HG02973 (cell line): ENCODE measurements at regions not wholly inside any gene's neighbourhood (a gene's known extent, or its start where the extent isn't known, plus 50 kb on each side); places are given as distances from the start of the nearest gene placed in this dataset.

ENCODE experiments used
- ATAC-seq: cut with Tn5 transposase; IDR thresholded peaks from one replicate; pipeline ENCODE4 v1.9.1; 2021; ENCODE audit warnings: moderate library complexity; ENCODE audit not compliant: unreplicated experiment

DNA sequence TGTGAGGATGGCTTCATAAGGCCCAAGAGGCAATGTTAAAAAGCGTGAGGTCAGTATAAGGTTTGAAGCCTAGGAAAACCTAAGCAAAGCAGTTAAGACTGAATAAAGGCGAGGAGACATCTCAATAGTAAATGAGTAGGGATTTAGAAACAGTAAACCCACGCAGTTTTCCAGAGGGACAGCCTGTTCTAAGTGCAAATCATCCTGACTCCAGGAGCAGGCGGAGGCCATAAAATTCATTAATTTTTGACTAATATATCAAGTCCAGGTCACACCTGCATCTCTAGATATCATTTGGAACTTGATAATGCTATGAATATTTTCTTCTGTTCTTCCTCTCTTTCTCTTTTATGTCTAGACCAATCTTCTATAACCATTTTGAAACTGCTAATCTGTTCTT, 597.0 kb upstream of the RGS18 start:
- ATAC-seq, result no peak

GRCh38 chr1:191564275-191564674, 594.0 kb upstream of the RGS18 start:
- no peak for ATAC-seq

GRCh38 chr1:191572479-191572878, 585.8 kb upstream of the RGS18 start:
- ATAC-seq, result no peak

DNA sequence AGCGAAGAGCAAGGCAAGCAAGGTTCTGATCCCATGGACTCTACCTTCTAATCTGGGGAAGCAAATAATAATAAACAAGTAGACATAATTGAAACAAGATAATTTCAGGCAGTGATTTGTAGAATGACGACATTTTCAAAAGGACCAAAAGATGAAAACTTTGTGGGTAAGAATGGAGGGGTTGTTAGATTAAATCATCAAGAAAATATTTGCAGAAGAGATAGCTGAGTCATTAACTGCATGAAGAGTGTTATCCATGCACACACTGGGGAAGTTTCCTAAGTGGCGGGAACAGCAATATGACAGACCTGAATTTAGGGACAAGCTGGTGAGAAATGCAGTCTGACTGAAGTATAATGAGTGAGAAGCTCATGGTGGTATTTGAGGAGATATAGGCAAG, 583.1 kb upstream of the RGS18 start:
- ATAC-seq, result no peak

DNA sequence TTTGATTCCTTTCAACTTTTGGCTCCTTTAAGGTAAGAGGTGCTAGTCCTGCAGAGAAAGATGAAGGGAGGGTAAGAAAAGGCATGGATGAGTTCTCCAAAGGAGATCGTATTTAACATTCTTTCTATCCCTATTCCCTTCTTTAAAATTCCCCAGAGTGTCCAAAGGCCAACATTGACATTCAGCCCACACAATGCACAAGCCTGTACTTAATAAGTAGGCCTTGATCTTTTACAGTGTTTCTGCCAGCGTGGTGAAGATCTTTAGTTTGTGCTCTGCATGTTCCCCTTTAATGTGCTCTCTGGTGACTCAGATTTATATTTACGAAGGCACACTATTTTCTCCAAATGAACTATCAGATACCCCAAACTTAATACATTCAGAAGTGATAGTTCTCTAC, 582.5 kb upstream of the RGS18 start:
- ATAC-seq, result no peak

- no peak for ATAC-seq
These were observed 581.0 kb upstream of the RGS18 start for GRCh38 chr1:191577213-191577612.

GRCh38 chr1:191578281-191578680, 580.0 kb upstream of the RGS18 start:
- ATAC-seq, result no peak

DNA sequence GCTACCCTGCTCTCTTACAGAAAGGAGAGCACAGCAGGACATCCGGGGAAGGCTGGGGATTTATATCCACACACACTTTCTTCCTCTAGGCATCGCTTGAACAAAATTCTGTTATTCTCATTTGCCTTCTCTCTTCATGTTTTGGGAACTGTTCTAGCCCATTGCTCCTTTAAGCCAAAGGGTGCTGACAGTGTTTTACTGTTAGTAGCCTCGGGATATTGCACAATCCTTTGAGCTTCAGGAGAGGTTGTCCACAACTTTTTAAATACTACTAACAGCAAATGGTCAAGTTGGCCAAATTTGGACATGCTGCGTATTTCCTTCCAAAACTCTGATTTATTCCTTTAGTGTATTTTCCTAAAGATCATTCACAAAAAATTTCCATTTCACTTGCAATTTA, 579.2 kb upstream of the RGS18 start:
- no peak for ATAC-seq

- peak; percentile 84 for ATAC-seq
These were observed 576.1 kb upstream of the RGS18 start for GRCh38 chr1:191582169-191582568.

- no peak for ATAC-seq
These were observed 573.2 kb upstream of the RGS18 start for GRCh38 chr1:191585095-191585494.

- no peak for ATAC-seq
These were observed 569.4 kb upstream of the RGS18 start for GRCh38 chr1:191588905-191589304.

DNA sequence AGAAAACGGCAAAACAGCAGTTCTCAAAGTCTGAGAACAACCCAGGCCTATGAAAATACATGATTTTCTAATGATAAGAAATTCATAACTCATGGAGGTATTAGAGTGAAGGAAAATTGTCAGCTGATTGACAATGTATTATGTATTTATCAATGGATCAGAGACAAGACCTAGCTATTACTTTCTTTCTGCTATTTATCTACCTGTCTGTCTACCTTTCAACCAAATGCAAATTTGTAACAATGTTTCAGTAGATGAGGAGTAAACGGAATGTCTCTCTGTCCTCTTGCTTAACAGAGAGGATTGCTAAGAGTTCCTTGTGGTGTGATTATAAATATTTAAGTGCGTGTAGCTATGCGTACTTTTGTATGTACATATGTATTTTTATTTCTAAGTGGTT, 568.7 kb upstream of the RGS18 start:
- ATAC-seq, result no peak

GRCh38 chr1:191590578-191590977, 567.7 kb upstream of the RGS18 start:
- no peak for ATAC-seq

- ATAC-seq, result no peak
These were observed 566.2 kb upstream of the RGS18 start for GRCh38 chr1:191592039-191592438.

DNA sequence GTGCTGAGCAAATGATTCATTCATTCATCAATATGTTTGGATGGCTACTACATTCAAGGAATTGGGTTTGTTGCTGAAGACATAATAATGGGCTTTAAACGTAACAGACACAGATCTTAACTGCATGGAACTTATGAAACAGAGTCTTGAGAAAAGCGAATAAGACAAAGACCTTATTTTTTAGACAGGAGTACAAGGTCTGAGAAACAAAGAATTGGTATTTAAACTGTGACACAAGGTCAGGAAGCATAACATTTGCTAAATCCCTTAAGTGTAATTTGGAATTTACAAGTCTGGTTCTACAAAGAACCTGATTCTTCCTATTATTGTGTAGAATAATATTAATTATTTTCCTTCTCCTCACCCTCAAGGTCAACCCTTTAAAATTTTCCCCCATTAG, 565.4 kb upstream of the RGS18 start:
- ATAC-seq, result no peak

GRCh38 chr1:191595170-191595569, 563.1 kb upstream of the RGS18 start:
- no peak for ATAC-seq

DNA sequence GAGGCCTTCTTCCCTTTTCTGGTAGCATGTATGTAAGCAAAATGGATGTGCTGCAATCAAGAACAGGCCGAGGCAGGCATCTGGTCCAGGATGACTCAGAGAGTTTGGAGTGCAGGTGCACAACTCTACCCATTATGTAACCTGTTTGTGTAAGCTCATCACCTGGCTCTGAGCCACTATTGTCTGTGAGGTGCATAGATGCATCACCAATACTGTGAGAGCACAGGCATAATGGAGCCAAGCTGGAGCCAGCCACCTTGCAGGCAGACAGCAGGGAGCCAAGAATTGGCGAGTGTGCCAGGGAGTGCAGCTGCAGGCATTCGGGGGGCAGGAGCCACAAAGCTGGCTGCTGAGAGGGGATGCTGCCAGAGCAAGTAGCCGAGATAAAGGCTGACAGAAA, 549.9 kb upstream of the RGS18 start:
- ATAC-seq, result no peak

DNA sequence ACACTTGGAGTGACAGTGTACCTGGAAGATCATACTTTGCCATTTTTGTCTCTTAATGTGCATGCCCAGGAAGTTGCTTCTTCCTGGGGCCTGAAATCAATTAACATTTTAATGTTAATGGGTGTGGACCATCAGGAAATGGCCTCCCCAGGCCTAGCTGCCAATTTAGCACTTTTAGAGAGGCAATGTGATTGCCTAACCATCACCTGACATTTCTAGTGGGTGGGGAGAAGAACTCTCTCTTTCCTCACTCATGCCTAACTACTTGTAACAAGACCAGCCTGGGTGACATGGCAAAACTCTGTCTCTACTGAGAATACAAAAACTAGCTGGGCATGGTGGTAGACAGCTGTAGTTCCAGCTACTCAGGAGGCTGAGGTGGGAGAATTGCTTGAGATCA, 549.0 kb upstream of the RGS18 start:
- ATAC-seq, result no peak

- ATAC-seq, result no peak
These were observed 543.0 kb upstream of the RGS18 start for GRCh38 chr1:191615101-191615821.

- no peak for ATAC-seq
These were observed 540.1 kb upstream of the RGS18 start for GRCh38 chr1:191618181-191618580.

DNA sequence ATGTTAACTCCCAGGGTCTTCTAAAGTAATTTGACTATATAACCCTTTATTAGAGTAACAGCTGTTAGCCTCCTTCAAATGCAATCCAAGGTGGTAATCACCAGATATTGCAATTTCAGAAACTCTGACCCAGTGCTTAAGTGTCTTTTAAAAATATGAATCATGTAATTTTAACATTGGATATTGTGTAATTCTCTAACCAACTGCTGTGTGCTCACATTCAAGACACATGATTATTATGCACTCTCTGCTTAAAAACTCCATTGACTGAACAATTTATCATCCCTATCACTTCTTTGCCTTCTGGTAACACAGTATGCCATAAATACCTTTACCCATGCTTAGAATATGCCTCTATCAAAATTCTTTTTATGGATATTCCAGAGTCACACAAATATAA, 537.4 kb upstream of the RGS18 start:
- ATAC-seq, result no peak

DNA sequence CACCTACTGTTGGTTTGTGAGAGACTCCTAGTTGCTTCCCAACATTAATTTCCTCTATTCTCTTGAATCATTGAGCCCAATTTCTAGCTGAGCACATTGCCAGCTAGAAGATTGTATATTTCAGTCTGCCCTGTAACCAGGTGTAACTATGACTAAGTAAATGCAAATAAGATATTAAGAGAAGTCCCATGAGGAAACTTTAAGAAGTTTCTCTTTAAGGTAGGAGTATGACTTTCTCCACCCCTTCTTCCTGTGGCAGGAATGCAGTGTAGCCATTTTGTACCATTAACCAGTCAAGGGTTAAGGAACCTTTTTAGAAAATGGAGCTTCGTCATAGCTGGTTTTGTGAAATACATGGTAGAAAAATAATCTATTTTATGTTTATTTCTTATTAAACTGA, 534.2 kb upstream of the RGS18 start:
- ATAC-seq, result no peak

DNA sequence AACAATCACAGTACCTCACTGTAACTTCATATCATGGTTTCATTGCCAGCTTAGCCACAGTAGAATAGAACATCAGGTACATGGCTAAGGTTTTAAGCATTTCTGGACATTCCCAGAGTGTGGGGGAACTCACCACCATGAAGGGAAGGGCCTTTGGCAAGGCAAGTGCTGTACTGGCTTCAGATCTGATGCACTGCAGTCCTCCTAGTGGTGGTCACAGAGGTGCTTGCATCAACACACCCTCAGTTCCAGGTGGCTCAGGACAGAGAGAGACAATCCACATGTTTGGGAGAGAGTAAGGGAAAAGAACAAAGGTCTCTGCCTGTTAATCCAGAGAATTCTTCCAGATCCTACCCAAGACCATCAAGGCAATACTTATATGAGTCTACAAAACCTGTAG, 528.4 kb upstream of the RGS18 start:
- no peak for ATAC-seq
